MM.1S (cell line): ENCODE measurements at regions not wholly inside any gene's neighbourhood (a gene's known extent, or its start where the extent isn't known, plus 50 kb on each side); places are given as distances from the start of the nearest gene placed in this dataset.

ENCODE experiments used
- DNase-seq: peaks from one replicate; pipeline ENCODE4 v3.0.0-alpha.2; 2015
- H2AFZ ChIP-seq: fragments of 300-600 bp; sonication (generic); 2 replicates; pipeline ENCODE4 v1.6.0; 2016; ENCODE audit warnings: antibody characterized with exemption, low read length
- H3F3A ChIP-seq: fragments of 300-600 bp; sonication (generic); 2 replicates; pipeline ENCODE4 v1.6.1; 2016; ENCODE audit warnings: mild to moderate bottlenecking, antibody characterized with exemption, low read length, moderate library complexity, mixed read lengths; ENCODE audit not compliant: insufficient read depth
- H3K27ac ChIP-seq: fragments of 300-600 bp; sonication (generic); 2 replicates; pipeline ENCODE4 v1.5.1; 2016; ENCODE audit warnings: mild to moderate bottlenecking, low read length
- H3K27me3 ChIP-seq: fragments of 300-600 bp; sonication (generic); replicated peaks from 2 replicates; pipeline ENCODE4 v1.6.0; 2016; ENCODE audit warnings: low read length; ENCODE audit not compliant: insufficient read depth
- H3K36me3 ChIP-seq: fragments of 300-600 bp; sonication (generic); replicated peaks from 2 replicates; pipeline ENCODE4 v1.6.1; 2016; ENCODE audit warnings: mild to moderate bottlenecking, low read length, mixed read lengths; ENCODE audit not compliant: insufficient read depth
- H3K4me1 ChIP-seq: fragments of 300-600 bp; sonication (generic); 2 replicates; pipeline ENCODE4 v1.6.1; 2016; ENCODE audit warnings: low read length, mixed read lengths
- H3K4me2 ChIP-seq: fragments of 300-600 bp; sonication (generic); 2 replicates; pipeline ENCODE4 v1.6.0; 2016; ENCODE audit warnings: low read depth, low read length
- H3K4me3 ChIP-seq: fragments of 300-600 bp; sonication (generic); 2 replicates; pipeline ENCODE4 v1.5.1; 2016; ENCODE audit warnings: low read length, mixed read lengths
- H3K79me2 ChIP-seq: fragments of 300-600 bp; sonication (generic); 2 replicates; pipeline ENCODE4 v1.6.1; 2016; ENCODE audit warnings: mixed run types, low read length, mixed read lengths
- H3K9ac ChIP-seq: fragments of 300-600 bp; sonication (generic); 2 replicates; pipeline ENCODE4 v1.6.1; 2016; ENCODE audit warnings: low read length, mixed read lengths
- H3K9me2 ChIP-seq: fragments of 300-600 bp; sonication (generic); replicated peaks from 2 replicates; pipeline ENCODE4 v1.6.1; 2016; ENCODE audit warnings: mild to moderate bottlenecking, low read length, mixed read lengths; ENCODE audit not compliant: insufficient read depth
- H3K9me3 ChIP-seq: fragments of 300-600 bp; sonication (generic); replicated peaks from 2 replicates; pipeline ENCODE4 v1.6.1; 2016; ENCODE audit warnings: mild to moderate bottlenecking, low read length, mixed read lengths; ENCODE audit not compliant: insufficient read depth
- H4K20me1 ChIP-seq: fragments of 300-600 bp; sonication (generic); 2 replicates; pipeline ENCODE4 v1.6.1; 2016; ENCODE audit warnings: mild to moderate bottlenecking, low read length, moderate library complexity, mixed read lengths; ENCODE audit not compliant: insufficient read depth
- CTCF ChIP-seq: fragments of 300-600 bp; sonication (generic); IDR thresholded peaks from 2 replicates; pipeline ENCODE4 v1.5.1; 2016; ENCODE audit warnings: antibody characterized with exemption, low read length, mixed read lengths
- EZH2 ChIP-seq: fragments of 300-600 bp; sonication (generic); optimal IDR thresholded peaks from 2 replicates; pipeline ENCODE3; 2017; ENCODE audit warnings: low read depth, mild to moderate bottlenecking, antibody characterized with exemption, low read length, mixed read lengths
- EZH2phosphoT487 ChIP-seq: fragments of 300-600 bp; sonication (generic); IDR thresholded peaks from 2 replicates; pipeline ENCODE4 v1.6.1; 2018; ENCODE audit warnings: antibody characterized with exemption, low read length

DNA sequence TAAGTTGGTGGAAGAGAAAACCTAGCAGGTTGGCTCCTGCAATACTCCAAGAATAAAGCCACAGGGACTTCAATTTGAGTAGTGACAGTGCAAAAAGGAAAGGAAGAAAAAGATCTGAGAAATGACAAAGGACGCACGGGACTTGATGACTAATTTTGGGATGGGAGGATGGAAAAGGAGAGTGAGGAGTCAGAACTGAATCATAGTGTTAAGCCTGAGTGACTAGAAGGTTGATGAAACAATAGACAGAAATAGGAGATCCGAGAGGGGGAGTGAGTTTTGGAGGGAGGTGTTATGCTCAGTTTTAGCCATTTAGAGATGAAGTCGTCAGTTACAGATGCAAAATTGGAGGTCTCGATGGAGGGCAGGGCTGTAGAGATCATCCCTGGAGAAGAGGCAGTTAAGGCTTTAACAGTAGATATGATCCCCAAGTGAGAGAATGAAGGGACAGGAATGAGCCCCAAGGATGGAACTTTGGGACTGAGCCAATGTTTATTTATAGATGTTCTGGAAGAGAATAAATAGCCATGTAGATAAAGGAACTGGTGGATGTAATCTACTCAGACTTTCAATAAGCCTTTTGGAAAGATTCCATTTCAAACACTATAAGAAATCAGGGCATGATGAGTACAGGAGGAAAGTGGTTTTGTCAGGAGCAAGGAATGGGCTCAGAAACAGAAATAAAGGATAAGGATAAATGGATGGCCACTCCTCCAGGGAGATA, 108.9 kb upstream of the NCAM1 start:
- Histone ChIP-seq H3K9ac (no peak overlapping the region), H3K36me3 (no peaks in the 10 kb centered on the region), H3K27me3 (no peaks in the 10 kb centered on the region), H3K4me3 (no peak overlapping the region), H3K79me2 (no peaks in the 10 kb centered on the region), H3K4me2 (no peak overlapping the region), H3F3A (no peaks in the 10 kb centered on the region), H2AFZ (no peak overlapping the region), H3K9me2 (no peaks in the 10 kb centered on the region), H3K4me1 (no peaks in the 10 kb centered on the region), H4K20me1 (no peaks in the 10 kb centered on the region), H3K9me3 (no peaks in the 10 kb centered on the region), H3K27ac (no peak overlapping the region)
- DNase-seq, result no peak
- no peak for TF ChIP-seq CTCF
- no peak for TF ChIP-seq EZH2phosphoT487
- no peak for TF ChIP-seq EZH2

DNA sequence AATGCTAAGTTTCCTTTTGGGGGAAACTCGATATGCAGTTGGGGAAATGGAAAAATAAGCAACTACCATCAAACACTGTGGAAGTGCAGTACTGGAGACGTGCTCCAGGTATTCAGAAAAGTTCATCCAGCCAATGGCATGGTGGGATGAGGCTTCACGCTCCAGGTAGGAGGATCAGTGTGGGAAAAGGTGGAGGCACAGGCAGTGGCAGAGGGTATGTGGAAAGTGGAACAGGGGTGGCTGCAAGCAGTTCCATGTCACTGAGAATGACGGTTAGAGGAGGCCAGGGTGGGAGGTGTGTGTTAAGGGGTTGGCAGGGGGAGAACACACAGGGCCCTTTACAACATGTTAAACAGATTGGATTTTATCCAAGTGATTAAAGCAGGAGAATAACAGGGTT, 105.1 kb upstream of the NCAM1 start:
- Histone ChIP-seq H3K79me2 (no peaks in the 10 kb centered on the region), H3K4me2 (no peak overlapping the region), H3K9me2 (no peaks in the 10 kb centered on the region), H4K20me1 (no peaks in the 10 kb centered on the region), H3F3A (no peaks in the 10 kb centered on the region), H3K27me3 (no peaks in the 10 kb centered on the region), H3K4me1 (no peaks in the 10 kb centered on the region), H2AFZ (no peak overlapping the region), H3K4me3 (no peak overlapping the region), H3K9me3 (no peaks in the 10 kb centered on the region), H3K36me3 (no peaks in the 10 kb centered on the region), H3K27ac (no peak overlapping the region), H3K9ac (no peak overlapping the region)
- DNase-seq, result no peak
- no peak for TF ChIP-seq CTCF
- TF ChIP-seq EZH2, result no peak
- TF ChIP-seq EZH2phosphoT487, result no peak

DNA sequence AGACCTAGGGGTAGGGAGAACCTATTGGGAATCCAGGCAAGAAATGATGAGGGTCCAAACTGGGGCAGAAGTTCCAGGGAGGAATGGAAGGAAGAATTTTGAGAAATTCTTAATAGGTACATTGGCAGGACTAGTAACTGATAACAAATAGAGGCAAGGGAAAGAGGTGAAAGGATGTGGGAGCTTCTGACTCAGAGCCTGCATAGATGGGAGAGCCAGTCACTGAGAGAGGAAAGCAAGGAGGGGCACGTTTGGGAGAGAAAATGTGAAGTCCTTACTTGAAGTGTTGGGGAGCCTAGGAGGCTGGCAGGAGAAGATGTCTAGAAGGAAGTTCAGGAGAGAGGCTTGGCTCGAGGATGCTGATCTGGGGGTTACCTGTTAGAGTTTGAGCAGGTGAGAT, 104.6 kb upstream of the NCAM1 start:
- Histone ChIP-seq H2AFZ (no peak overlapping the region), H3K27me3 (no peaks in the 10 kb centered on the region), H4K20me1 (no peaks in the 10 kb centered on the region), H3K36me3 (no peaks in the 10 kb centered on the region), H3K9me2 (no peaks in the 10 kb centered on the region), H3K27ac (no peak overlapping the region), H3K9ac (no peak overlapping the region), H3K4me1 (no peaks in the 10 kb centered on the region), H3K4me2 (no peak overlapping the region), H3K9me3 (no peaks in the 10 kb centered on the region), H3K4me3 (no peak overlapping the region), H3F3A (no peaks in the 10 kb centered on the region), H3K79me2 (no peaks in the 10 kb centered on the region)
- TF ChIP-seq CTCF (no peak), EZH2phosphoT487 (no peak), EZH2 (no peak)
- DNase-seq, result no peak
